Right lobe of liver (tissue), 4 donors: ENCODE measurements at regions not wholly inside any gene's neighbourhood (a gene's known extent, or its start where the extent isn't known, plus 50 kb on each side); places are given as distances from the start of the nearest gene placed in this dataset.
"Not testable (repeated sequence)": the region's sequence is repeated elsewhere in the genome, so short reads cannot be mapped to it uniquely, and the experiment has no call there.

ENCODE experiments used
- POLR2A ChIP-seq: fragments of 450-650 bp; IDR thresholded peaks from one replicate; pipeline ENCODE4 v1.6.1; 2017; ENCODE audit warnings: antibody characterized with exemption, mild to moderate bottlenecking
- TF ChIP-seq, protein P1 (sequence below), 4 donors: fragments of 200-600 bp in 3 of 4; fragments of 450-650 bp in 1 of 4; IDR thresholded peaks; one replicate each; pipeline versions ENCODE4 v1.5.1 to v1.8.0; 2016 to 2022; ENCODE audit warnings: antibody characterized with exemption in 4 of 4, mild to moderate bottlenecking in 2 of 4
- donor health status: DM: no; HTN: no; CAD: no.
- donor health status: DM: no; HTN: no; CAD: no.
- donor health status: DM: no; HTN: yes; CAD: no.

DNA sequence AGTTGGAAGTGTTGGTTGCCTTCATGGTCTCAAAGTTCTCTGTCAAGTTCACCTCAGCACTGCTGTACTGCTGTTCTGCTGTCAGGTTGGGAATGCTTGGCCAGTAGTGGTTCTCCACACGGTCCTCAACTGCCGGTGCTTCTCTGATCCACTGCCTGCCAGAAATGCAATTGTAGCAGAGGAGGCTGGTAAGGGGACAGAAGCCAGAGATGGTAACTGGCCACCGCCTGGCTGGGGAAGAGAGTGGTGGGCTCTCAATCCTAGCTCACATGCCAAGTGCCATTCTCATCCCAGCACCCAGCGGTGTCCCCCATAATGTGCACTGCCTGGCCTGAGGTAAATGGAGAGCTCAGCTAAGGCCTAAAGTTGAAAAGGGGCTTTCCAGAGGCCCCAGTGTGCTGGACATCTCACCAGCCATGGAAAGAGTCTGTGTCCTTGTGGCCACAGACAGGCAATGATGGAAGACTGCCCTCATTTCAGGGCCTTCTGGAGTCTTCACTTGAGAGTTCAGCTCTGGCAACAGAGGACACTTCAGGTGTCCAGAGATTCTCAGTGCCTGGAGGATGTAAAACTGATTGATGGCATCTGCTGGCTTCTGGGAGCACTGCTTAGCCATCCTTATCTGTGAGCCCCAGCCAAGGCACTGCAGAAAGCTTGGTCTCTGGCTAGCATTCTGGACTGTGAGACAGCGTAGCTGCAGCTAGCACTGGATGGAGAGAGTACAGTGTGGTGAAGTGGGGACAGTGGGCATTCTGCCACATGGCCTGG, 4229.7 kb upstream of the OR11H1 start:
- TF ChIP-seq, protein P1, sequence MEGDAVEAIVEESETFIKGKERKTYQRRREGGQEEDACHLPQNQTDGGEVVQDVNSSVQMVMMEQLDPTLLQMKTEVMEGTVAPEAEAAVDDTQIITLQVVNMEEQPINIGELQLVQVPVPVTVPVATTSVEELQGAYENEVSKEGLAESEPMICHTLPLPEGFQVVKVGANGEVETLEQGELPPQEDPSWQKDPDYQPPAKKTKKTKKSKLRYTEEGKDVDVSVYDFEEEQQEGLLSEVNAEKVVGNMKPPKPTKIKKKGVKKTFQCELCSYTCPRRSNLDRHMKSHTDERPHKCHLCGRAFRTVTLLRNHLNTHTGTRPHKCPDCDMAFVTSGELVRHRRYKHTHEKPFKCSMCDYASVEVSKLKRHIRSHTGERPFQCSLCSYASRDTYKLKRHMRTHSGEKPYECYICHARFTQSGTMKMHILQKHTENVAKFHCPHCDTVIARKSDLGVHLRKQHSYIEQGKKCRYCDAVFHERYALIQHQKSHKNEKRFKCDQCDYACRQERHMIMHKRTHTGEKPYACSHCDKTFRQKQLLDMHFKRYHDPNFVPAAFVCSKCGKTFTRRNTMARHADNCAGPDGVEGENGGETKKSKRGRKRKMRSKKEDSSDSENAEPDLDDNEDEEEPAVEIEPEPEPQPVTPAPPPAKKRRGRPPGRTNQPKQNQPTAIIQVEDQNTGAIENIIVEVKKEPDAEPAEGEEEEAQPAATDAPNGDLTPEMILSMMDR (IDR thresholded peaks at IDR 0.05), result not testable (repeated sequence)
- not testable (repeated sequence) for TF ChIP-seq POLR2A
